ENCODE measurements at regions not wholly inside any gene's neighbourhood (a gene's known extent, or its start where the extent isn't known, plus 50 kb on each side); places are given as distances from the start of the nearest gene placed in this dataset.

- TF ChIP-seq EZH2 (IDR thresholded peaks at IDR 0.05; ENCODE audit: borderline replicate concordance) (no peak), CTCF (IDR thresholded peaks at IDR 0.05; ENCODE audit: poor library complexity) (no peak)
Observed at GRCh38 chr18:47321815-47322214, 70.4 kb upstream of the SKOR2 start.

Measured in hepatocyte (in vitro differentiated cells).